HUDEP-2 (cell line): ENCODE measurements at regions not wholly inside any gene's neighbourhood (a gene's known extent, or its start where the extent isn't known, plus 50 kb on each side); places are given as distances from the start of the nearest gene placed in this dataset.

Experiments used
- DNase-seq, 76 experiments: peaks; one replicate each; lab custom pipeline; 2025; ENCODE audit not compliant: unreplicated experiment in 76 of 76; lab: John Stamatoyannopoulos, UW

DNA sequence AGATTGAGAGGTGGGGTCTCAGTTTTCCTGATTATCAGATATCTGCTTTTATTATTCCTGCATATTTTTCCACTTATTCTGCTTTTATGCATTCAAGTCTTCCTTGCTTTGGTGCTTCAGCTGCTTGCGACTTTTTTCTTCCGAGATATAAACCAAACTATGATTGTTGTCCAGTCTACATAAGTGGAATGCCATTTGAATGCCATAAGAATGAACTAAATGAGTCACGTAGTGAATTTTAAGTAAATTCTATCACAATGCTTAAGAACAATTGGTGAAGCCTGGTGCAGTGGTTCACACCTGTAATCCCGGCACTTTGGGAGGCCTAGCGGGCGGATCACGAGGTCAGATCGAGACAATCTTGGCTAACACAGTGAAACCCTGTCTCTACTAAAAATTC is 189.1 kb downstream of the PCDH18 start:
- no peak for DNase-seq

DNA sequence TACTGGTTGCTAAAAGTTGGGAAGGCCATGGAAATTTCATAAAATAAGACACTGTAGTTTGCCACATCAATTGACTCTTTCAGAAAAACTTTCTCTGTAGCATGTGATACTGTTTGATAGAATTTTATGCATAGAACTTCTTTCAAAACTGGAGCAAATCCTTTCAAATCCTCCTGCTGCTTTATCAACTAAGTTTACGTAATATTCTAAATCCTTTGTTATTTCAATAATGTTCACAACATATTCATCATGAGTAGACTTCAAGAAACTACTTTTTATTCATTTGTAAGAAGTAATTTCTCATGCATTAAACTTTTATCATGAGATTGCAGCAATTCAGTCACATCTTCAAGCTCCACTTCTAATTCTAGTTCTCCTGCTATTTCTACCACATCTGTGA is 199.3 kb downstream of the PCDH18 start:
- no peak for DNase-seq

DNA sequence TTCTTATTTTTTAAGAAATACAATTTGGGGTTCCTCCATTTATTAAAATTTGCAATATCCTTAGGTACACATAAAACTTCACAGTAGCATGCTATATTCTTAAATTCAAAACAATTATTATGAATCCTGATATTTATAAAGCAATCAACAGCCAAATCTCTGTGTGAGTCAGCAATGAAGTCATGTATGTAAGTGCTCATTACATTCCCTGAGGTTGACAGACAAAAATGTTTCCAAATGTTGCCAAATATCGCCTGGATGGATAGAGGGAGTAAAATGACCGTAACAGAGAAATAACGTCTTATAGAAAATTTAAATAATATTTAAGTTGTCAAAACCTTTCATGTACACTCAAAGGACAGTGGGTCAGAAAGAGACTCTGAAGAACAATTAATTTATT is 220.0 kb downstream of the PCDH18 start:
- no peak for DNase-seq

DNA sequence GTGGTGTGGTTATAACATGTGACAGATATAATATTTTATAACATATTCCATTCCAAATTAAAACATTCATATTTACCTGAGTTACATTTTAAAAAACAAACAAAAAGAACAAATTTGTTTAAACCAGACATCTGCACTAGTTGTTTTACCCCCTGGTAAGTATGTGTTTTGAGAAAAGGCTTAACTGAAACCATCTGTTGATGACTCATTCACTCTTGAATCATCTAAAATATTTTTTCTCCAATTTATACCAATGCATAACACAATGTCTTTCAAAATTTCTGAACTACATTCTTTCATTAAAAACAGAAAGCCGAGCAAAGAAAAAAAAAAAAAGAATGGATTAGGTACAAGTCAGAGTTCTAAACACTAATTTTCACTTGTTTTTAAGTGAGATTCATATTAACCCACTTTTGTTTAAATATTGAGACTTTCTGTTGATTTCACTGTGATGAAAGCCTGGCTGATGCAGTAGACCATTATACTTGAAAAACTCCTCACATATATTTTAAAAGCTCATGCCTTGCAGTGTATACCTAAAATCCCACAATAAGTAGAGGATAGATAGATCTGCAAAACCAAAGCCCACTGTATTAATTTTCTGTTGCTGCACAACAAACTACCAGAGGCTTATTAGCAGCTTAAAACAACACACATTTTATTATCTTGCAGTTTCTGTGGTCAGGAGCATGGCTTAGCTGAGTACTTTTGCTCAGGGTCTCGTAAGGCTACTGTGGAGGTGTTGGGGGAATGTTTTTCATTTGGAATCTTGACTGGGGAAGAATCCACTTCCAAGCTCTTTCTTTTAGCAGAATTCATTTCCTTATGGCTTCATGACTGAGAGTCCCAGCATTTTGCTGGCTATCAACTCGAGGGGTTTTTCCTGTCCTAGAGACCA is 221.5 kb downstream of the PCDH18 start:
- no peak for DNase-seq

DNA sequence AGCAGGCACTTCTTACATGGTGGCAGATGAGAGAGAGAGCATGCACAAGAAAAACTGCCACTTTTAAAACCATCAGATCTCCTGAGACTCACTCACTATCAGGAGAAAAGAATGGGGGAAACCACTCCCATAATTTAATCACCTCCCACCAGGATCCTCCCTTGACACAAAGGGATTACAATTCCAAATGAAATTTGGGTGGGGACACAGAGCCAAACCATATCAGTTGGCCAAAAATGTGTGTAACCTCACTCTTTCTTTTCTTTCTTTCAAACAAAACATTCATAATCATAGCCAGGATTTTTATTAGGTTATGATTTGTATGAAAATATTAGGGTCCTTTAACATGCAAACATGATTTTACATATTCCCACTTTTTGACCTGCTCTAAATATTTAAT is 222.1 kb downstream of the PCDH18 start:
- DNase-seq = no peak

DNA sequence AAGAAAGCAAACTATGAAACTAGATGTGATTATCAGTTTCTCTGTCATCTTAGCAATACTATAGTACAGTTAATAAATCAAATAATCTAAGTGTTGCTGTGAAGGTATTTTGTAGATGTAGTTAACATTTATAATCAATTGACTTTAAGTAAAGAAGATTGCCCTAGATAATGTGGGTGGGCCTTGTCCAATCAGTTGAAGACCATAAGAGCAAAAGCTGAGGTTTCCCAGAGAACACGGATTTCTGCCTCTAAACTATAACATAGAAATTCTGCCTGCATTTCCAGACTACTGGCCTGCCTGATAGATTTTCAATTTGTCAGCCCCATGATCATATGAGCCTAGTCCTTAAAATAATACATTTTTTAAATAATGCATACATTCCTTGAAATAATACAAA is 222.9 kb downstream of the PCDH18 start:
- DNase-seq = no peak

DNA sequence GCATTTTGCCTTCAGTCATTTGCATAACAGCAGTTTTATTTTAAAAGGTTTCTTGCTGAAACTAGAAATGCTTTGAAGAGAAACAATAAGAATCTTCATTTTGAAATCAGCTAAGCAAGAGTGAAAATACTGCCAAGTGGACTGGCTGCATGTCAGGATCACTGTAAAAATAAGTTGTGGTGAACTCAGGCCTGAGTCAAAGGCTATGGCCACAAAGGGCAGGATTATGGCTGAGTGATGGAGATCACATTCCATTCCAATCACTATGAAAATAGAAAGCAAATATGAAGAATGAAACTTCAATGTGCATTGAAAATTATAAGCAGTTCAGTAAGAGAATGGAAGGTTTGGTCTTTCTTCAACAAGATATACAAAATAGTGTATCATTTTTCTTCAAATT is 224.5 kb downstream of the PCDH18 start:
- DNase-seq = no peak

DNA sequence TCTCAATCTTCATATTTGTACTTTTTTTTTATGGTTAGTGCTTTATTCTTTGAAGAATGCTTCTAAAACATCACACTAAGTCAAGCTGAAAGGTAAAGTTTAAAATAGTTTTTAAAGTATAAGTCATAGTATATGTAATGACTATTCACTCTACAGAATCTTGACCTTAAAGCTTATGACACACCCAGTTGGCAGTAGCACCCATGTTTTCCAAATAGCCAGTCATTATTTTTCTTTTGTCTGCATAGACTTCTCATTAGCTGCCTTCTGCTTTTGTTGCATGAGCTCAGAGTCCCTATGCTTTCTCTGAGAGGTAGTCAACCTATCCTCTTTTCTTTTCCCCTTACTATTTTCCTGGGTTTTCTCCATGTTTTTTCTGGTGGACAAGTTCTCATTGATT is 231.5 kb downstream of the PCDH18 start:
- no peak for DNase-seq

DNA sequence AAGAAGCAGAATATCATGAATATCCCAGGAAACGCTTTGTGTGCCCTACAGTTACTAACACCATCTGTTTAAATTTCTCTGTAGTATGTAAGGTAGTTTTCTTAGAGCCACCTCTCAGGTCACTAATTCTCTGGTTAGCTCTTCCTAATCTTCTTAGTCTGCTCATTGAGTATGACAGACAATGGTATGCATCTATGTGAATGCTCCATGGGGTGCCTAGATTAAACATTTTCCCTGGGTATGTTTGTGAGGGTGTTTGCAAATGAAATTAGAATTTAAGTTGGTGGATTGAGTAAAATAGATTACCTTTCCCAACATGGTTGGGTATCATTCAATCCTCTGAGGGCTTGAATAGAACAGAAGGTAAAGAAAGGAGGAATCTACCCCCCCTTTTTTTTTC is 233.0 kb downstream of the PCDH18 start:
- DNase-seq = no peak

DNA sequence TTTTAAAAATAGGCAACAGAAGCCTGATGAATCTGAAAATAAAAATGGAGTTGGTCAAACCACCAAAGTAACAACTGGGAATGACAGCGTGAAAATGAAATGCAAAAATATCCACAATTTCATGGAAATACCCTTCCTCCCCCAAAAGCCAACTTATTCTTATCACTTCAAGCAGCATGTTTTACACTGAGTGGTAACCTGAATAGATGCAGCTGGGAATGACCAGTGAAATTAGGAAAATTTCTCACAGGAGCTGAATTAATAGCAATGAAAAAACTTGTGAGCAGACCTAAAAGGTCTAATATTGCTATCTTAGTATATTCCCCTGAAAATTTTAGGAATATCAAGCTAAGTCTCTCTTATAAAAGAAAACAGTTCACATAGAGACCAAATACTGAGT is 239.0 kb downstream of the PCDH18 start:
- DNase-seq = no peak

DNA sequence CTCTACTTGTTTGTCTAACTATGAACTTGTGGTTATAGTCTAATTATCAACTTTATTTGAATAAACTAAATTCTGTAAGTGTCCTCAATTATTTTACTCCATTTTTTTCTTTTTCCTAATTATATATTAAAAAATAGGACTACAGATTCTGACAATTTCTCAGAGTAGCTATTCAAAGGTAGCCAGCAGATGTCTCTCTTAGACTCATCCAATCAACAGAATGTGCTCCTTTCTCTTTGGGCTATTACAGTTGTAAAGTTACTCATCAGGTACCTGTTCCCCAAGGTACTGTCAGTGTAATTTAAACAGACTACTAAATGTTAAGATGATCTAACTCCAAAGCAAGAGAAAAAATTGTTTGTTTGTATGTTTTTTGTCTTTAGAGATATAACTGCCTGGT is 248.6 kb downstream of the PCDH18 start:
- no peak for DNase-seq

DNA sequence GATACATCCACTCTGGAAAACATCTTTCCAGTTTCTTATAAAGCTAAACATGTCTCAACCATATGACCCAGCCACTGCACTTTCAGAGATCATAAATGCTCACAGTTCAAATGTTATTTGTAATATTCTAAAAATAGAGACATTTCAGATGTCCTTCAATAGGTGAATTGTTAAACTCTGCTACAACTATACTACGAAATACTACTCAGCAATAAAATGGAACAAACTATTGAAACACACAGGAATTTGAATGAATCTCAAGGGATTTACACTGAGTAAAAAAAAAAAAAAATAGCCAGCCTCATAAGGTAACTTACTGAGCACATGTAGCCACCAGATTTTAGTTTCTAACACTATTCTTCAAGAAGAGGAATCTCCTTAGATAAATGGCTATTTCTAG is 253.9 kb downstream of the PCDH18 start:
- DNase-seq = no peak

DNA sequence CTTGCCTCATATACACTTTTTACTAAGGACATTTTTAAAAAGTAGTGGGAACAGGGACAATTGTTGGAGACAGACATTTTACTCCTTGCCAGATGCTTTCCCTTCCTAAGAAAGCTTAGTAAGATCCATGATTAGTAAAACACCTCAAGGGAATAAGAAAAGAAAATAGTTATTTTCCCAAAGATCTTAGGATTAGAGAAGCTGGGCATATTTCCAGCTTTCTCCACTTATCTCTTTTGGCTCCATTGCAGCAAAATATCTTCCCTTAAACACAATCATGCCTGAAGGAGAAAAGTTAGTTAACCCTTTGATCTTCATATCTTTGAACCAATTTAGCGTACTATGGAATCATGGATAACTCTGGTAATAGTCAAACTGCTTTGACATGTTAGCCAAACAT is 257.9 kb downstream of the PCDH18 start:
- no peak for DNase-seq

DNA sequence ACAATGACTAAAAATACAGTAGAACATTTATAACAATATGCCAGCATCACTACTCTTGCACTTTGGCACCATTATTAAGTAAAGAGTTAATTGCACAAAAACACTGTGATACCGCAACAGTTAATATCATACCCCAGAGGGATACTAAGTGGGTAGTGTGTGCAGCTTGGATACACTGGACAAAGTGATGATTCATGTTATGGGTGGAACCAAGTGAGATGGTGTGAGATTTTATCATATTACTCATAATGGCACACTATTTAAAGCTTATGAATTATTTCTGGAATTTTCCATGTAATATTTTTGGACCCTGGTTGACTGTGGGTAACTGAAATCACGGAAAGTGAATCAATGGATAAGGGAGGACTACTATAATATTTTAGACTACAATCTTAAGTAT is 265.3 kb downstream of the PCDH18 start:
- DNase-seq = no peak

DNA sequence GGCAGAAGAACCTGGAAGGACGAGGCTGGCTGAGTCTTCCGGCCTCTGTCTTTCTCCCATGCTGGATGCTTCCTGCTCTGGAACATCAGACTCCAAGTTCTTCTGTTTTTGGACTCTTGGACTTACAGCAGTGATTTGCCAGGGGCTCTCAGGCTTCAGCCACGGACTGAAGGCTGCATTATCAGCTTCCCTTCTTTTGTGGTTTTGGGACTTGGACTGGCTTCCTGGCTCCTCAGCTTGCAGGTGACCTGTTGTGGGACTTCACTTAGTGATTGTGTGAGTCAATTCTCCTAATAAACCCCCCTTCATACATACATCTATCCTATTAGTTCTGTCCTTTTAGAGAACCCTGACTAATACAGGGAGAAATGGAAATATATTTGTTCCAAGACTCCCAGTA is 265.8 kb downstream of the PCDH18 start:
- no peak for DNase-seq

DNA sequence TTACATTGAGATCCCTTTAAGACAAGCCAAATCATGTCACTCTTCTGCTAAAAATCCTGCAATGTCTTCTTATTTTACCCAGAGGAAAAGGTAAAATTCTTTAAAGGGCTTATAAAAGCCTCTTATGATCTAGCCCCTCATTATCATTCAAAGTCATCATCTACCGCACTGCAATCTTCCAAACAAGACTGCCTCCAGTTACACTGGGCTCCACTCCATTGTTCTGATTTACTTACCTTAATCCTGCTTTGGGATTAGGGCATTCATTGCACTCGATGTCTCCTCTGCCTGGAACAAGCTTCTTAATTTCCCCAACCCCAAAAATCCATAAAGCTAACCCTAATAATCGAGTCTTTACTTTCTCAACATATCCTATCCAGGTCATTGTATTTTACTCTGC is 269.1 kb downstream of the PCDH18 start:
- DNase-seq = no peak

DNA sequence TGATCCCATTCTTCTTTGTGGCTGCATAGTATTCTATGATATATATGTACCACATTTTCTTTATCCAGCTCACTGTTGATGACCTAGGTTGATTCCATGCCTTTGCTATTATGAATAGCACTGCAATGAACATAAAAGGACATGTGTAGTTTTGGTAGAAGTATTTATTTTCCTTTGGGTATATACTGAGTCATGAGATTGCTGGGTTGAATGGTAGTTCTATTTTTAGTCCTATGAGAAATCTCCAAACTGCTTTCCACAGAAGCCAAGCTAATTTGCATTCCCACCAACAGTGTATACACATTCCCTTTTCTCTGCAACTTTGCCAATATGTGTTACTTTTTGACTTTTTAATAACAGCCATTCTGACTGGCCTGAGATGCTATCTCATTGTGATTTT is 278.3 kb downstream of the PCDH18 start:
- DNase-seq = no peak

DNA sequence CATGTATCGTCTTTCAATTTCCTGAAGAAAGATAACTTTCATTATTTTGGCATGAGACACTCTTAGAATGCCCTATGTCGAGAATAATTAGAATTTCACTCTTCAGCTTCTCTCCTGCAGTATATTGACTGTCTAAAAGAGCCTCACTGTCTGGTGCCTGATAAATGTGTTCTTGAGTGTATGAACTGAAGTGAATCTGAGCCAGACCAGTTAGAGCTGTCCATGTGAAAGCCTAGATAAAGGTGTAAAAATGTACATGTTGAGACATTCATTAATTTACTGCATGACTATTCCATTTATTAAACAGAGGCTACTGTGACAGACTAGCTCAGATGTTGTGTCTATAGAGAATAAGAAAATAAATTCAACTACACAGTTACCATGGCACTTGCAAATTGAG is 283.2 kb downstream of the PCDH18 start:
- no peak for DNase-seq

DNA sequence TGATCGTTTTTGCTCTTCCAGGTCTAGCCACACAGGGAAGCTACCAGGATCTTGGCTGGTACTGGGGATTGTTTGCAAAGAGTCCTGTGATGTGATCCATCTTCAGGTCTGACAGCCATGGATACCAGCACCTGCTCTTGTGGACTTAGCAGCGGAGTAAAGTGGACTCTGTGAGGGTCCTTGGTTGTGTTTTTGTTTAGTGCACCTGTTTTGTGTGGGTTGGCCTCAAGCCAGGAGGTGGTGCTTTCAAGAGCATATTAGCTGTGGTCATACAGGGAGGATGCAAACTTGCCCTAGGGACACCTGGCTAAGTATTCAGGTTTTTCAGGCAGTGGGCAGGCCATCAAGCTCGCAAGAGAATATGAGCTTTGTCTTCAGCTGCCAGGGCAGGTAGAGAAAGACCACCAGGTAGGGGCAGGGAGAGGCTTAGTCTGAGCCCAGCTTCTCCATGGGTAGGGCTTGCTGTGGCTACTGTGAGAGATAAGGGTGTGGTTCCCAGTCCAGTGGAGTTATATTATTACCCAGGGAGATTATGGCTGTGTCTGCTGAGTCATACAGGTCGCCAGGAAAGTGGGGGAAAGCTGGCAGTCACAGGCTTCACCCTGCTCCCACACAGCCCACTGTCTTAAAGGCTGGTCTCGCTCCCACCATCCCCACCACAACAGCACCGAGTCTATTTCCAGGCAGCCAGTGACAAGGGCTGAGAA is 293.7 kb downstream of the PCDH18 start:
- no peak for DNase-seq

DNA sequence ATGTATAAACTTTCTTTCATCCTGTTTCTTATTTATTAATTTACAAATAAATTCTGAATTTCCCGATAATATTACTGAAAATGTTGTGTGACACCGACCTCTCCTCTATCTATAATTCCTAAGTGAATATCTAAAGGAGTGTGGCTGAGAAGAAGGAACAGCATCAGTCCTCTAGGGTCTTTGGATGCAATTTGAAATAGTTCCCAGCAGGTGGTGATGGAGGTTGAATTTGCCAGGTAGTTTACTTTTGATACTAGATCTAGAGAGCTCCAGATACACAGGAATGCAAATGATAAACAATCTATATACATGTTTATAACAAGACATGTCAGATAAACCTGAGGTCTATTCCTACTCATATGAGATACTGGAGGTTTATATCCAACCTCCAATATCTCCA is 305.4 kb downstream of the PCDH18 start:
- no peak for DNase-seq

DNA sequence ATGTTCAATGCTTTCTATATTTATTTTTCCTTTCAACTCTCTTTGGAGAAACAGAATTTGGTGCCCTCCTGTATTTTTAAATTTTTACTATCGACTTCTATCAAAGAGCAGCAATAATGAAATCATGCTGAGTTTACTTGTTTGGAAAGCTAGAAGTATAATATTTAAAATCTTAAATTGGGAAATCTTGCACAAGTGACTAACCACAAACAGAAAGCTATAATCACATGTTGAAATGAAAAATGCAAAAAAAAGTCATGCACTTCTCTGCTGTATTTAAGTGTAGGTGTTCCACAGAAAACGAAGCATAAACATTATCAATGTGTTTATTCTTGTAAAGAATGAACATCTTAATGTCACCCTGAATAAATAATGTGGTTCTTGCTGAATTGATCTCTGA is 306.1 kb downstream of the PCDH18 start:
- DNase-seq = no peak
